Ishikawa (cell line): ENCODE measurements at regions not wholly inside any gene's neighbourhood (a gene's known extent, or its start where the extent isn't known, plus 50 kb on each side); places are given as distances from the start of the nearest gene placed in this dataset.

Source experiments
- FOXM1 ChIP-seq: IDR thresholded peaks from 2 replicates; pipeline ENCODE4 v1.6.1; 2012; ENCODE audit warnings: low read depth, borderline replicate concordance
- MAX ChIP-seq: IDR thresholded peaks from 2 replicates; pipeline ENCODE4 v1.6.1; 2012
- RAD21 ChIP-seq: IDR thresholded peaks from 2 replicates; pipeline ENCODE4 v1.6.1; 2012; ENCODE audit warnings: low read depth
- TAF1 ChIP-seq: IDR thresholded peaks from 2 replicates; pipeline ENCODE4 v1.6.1; 2012; ENCODE audit warnings: low read depth, mild to moderate bottlenecking
- TCF12 ChIP-seq: IDR thresholded peaks from 2 replicates; pipeline ENCODE4 v1.6.1; 2012; ENCODE audit warnings: low read depth

- no peak for TF ChIP-seq RAD21
- TF ChIP-seq FOXM1: no peak
- no peak for TF ChIP-seq MAX
- TF ChIP-seq TAF1: no peak
- no peak for TF ChIP-seq TCF12
Observed at GRCh38 chr6:40671001-40671693, 84.0 kb upstream of the LRFN2 start.
